ENCODE measurements at regions not wholly inside any gene's neighbourhood (a gene's known extent, or its start where the extent isn't known, plus 50 kb on each side); places are given as distances from the start of the nearest gene placed in this dataset.

DNA sequence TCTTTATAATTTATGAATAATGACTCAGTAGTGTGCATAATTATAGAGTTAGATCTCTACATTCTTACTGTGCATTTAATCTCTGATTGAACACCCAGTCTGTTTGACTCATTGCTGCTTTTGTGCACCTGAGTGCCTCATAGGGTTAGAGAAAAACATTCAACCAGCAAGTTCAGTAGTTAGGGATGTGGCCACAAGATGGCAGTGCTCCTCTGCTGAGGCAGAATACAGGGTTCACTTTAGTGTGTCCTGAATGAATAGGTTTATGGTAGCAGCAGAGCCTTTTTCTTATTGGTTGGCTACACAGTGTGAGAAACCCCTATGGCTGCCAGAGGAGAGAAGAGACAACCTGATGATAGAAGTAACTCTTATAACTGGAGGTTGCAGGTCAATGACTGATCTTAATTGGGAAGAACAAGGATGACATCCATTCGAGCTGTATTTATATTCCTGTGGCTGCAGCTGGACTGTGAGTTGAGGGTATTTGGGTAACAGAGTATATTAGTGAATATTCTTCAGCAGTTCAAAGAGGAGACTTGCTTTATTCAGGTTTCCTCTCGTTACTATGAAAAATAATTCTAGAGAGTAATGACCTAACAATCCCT is 194.9 kb upstream of the OR4E1 start:
- no peak for TF ChIP-seq ZFX (IDR thresholded peaks at IDR 0.05)
- no peak for TF ChIP-seq EZH2 (IDR thresholded peaks at IDR 0.05)
- TF ChIP-seq, protein P1, sequence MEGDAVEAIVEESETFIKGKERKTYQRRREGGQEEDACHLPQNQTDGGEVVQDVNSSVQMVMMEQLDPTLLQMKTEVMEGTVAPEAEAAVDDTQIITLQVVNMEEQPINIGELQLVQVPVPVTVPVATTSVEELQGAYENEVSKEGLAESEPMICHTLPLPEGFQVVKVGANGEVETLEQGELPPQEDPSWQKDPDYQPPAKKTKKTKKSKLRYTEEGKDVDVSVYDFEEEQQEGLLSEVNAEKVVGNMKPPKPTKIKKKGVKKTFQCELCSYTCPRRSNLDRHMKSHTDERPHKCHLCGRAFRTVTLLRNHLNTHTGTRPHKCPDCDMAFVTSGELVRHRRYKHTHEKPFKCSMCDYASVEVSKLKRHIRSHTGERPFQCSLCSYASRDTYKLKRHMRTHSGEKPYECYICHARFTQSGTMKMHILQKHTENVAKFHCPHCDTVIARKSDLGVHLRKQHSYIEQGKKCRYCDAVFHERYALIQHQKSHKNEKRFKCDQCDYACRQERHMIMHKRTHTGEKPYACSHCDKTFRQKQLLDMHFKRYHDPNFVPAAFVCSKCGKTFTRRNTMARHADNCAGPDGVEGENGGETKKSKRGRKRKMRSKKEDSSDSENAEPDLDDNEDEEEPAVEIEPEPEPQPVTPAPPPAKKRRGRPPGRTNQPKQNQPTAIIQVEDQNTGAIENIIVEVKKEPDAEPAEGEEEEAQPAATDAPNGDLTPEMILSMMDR (IDR thresholded peaks at IDR 0.05 in 2 of 3, conservative IDR thresholded peaks at IDR 0.05 in 1 of 3; ENCODE audit: borderline replicate concordance in 1 of 3, insufficient read depth in 1 of 3, low read depth in 2 of 3, low read length in 2 of 3): peak; percentile 33 to 85 (median 84); a peak in 5 of 6 replicates
- TF ChIP-seq SRF (IDR thresholded peaks at IDR 0.05; ENCODE audit: low read depth): no peak
- TF ChIP-seq POLR2A (IDR thresholded peaks at IDR 0.05; ENCODE audit: borderline replicate concordance, extremely low read depth, insufficient read depth, insufficient read length): no peak
- TF ChIP-seq RAD21 (IDR thresholded peaks at IDR 0.05; ENCODE audit: low read depth): peak; percentile 38; the same call in 1 of the 2 replicates
- TF ChIP-seq CEBPB (IDR thresholded peaks at IDR 0.05; ENCODE audit: low read depth): no peak
- TF ChIP-seq, protein P2, sequence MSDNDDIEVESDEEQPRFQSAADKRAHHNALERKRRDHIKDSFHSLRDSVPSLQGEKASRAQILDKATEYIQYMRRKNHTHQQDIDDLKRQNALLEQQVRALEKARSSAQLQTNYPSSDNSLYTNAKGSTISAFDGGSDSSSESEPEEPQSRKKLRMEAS (IDR thresholded peaks at IDR 0.05): no peak
